GM12874 (cell line): ENCODE measurements at regions not wholly inside any gene's neighbourhood (a gene's known extent, or its start where the extent isn't known, plus 50 kb on each side); places are given as distances from the start of the nearest gene placed in this dataset.

Experiments
- CTCF ChIP-seq: IDR thresholded peaks from 2 replicates; pipeline ENCODE4 v1.5.1; 2011; ENCODE audit warnings: low read depth, mild to moderate bottlenecking, control low read depth, low read length, moderate library complexity; ENCODE audit not compliant: insufficient read depth

- no peak for TF ChIP-seq CTCF
Measured at GRCh38 chr6:156599978-156600590, 177.1 kb upstream of the ARID1B start.

- TF ChIP-seq CTCF = no peak
Measured at GRCh38 chr6:156599366-156599765, 177.8 kb upstream of the ARID1B start.

- TF ChIP-seq CTCF = no peak
Measured at GRCh38 chr6:156598855-156599180, 178.4 kb upstream of the ARID1B start.

GRCh38 chr6:156598071-156598854 is 178.9 kb upstream of the ARID1B start:
- no peak for TF ChIP-seq CTCF

- TF ChIP-seq CTCF = no peak
Measured at GRCh38 chr6:156597095-156597494, 180.1 kb upstream of the ARID1B start.

GRCh38 chr6:156595476-156595875 is 181.7 kb upstream of the ARID1B start:
- TF ChIP-seq CTCF = no peak

GRCh38 chr6:156593893-156594292 is 183.3 kb upstream of the ARID1B start:
- TF ChIP-seq CTCF = no peak
